GM12892 (cell line): ENCODE measurements at regions not wholly inside any gene's neighbourhood (a gene's known extent, or its start where the extent isn't known, plus 50 kb on each side); places are given as distances from the start of the nearest gene placed in this dataset.
"Not testable (repeated sequence)": the region's sequence is repeated elsewhere in the genome, so short reads cannot be mapped to it uniquely, and the experiment has no call there.

Source experiments
- POLR2A ChIP-seq: IDR thresholded peaks from 2 replicates; pipeline ENCODE4 v1.6.1; 2011; ENCODE audit warnings: low read depth, low read length, control low read depth
- POLR2AphosphoS5 ChIP-seq: IDR thresholded peaks from 2 replicates; pipeline ENCODE4 v1.6.1; 2011; ENCODE audit warnings: low read depth, low read length, control low read depth
- TAF1 ChIP-seq: IDR thresholded peaks from 2 replicates; pipeline ENCODE4 v1.6.1; 2011; ENCODE audit warnings: low read depth, mild to moderate bottlenecking, control low read depth, low read length, borderline replicate concordance

GRCh38 chr2:87432711-87433453, 315.0 kb upstream of the PLGLB2 start:
- TF ChIP-seq POLR2A, POLR2AphosphoS5, TAF1: not testable (repeated sequence)
